ENCODE measurements at regions not wholly inside any gene's neighbourhood (a gene's known extent, or its start where the extent isn't known, plus 50 kb on each side); places are given as distances from the start of the nearest gene placed in this dataset.

DNA sequence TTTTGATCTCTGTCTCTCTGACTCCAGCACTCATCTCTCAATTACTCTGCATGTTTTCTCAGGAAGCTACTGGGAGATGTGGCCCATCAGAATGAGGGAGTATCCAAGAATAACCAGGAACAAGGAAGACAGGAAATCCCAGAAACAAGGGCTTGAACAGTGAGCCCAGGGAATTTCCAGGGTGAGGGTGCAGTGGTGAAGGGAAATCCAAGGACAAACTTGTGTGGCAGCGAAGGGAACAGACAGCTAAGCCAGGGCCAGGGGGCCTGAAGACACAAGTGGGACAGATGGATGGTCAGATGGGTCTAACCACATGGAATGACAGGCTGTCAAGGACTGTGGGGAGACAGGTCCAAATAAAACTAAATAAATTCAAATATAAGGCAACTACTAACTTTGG lies 121.8 kb upstream of the ERRFI1 start:
- peaks cover 0 to 9% of the 10 kb centered on the region in 2 donors for H3K4me1 ChIP-seq
- intact Hi-C loops (cut with DNase I) = no loop called here
- H3K9me3 ChIP-seq = no peaks in the 10 kb centered on the region
- H3K4me3 ChIP-seq (replicated peaks in 1 of 3) = no peak overlapping the region
- no peaks in the 10 kb centered on the region for H3K36me3 ChIP-seq
- WGBS, 2 donors = 79% methylated on average over 1 of the region's 1 CpG
- DNase-seq = no peak
- no peak overlapping the region for H3K27ac ChIP-seq
- no peaks in the 10 kb centered on the region for H3K27me3 ChIP-seq
- no peak for TF ChIP-seq POLR2A (IDR thresholded peaks at IDR 0.05)
- TF ChIP-seq, protein P1, sequence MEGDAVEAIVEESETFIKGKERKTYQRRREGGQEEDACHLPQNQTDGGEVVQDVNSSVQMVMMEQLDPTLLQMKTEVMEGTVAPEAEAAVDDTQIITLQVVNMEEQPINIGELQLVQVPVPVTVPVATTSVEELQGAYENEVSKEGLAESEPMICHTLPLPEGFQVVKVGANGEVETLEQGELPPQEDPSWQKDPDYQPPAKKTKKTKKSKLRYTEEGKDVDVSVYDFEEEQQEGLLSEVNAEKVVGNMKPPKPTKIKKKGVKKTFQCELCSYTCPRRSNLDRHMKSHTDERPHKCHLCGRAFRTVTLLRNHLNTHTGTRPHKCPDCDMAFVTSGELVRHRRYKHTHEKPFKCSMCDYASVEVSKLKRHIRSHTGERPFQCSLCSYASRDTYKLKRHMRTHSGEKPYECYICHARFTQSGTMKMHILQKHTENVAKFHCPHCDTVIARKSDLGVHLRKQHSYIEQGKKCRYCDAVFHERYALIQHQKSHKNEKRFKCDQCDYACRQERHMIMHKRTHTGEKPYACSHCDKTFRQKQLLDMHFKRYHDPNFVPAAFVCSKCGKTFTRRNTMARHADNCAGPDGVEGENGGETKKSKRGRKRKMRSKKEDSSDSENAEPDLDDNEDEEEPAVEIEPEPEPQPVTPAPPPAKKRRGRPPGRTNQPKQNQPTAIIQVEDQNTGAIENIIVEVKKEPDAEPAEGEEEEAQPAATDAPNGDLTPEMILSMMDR (IDR thresholded peaks at IDR 0.05) = no peak

DNA sequence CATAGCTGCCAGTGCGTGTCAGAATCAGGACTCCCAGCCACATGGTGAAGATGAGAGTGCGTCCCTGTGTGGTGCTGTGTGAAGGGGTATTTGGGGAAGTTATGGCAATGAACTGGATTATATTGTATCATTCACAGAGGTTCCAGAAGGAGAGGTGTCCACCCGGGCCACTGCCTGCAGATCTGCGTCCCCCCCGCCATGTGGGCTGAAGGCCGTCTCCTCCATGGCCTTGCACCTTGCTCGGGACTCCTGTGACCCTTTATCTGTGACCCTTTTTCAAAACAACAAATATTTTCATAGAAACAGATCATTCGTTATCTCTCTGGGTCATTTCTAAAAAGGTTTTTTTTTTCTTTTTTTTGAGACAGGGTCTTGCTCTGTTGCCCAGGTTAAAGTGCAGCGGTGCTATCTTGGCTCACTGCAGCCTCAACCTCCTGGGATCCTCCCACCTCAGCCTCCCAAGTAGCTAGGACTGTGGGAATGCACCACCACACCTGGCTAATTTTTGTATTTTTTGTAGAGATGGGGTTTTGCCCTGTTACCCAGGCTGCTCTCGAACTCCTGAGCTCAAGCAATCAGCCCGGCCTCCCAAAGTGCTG lies 120.2 kb upstream of the ERRFI1 start:
- intact Hi-C loops (cut with DNase I) = no loop called here
- TF ChIP-seq, protein P1 (IDR thresholded peaks at IDR 0.05) = no peak
- no peak for TF ChIP-seq POLR2A (IDR thresholded peaks at IDR 0.05)
- Histone ChIP-seq H3K36me3 (no peaks in the 10 kb centered on the region), H3K4me1 (peaks cover 0 to 11% of the 10 kb centered on the region in 2 donors), H3K9me3 (no peaks in the 10 kb centered on the region), H3K27me3 (no peaks in the 10 kb centered on the region), H3K4me3 (replicated peaks in 1 of 3) (no peak overlapping the region), H3K27ac (no peak overlapping the region)
- no peak for DNase-seq
- 96 to 98% methylated on average over 11 of the region's 11 CpGs for WGBS, 2 donors

DNA sequence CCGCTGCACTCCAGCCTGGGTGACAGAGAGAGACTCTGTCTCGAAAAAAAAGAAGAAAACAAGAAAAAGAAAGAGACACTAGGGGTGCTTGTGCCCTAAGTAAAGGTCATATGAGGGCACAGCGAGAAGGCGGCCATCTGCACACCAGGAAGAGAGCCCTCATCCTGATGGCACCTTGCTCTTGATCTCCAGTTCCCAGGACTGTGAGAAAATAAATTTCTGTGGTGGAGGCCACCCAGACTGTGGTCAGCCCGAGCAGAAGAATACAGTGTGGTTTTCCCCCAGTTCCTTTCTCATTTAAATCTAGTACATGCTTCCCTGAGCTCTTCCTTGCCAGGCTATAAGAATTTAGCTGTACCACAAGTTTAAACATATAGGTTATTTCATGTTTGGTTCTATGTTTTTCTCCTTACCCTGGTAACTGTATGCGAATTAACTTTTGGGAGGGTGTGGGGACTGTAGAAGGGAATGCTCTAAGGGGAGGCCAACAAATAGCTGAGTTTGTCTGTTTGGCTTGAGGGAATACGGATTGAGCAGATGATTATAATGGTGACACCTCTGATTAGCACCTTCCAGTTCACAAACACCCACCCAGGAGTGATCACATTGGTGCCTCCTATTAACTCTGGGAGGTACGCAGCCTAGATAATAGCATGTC lies 119.6 kb upstream of the ERRFI1 start:
- TF ChIP-seq POLR2A (IDR thresholded peaks at IDR 0.05) = no peak
- TF ChIP-seq, protein P1 (IDR thresholded peaks at IDR 0.05) = no peak
- Histone ChIP-seq H3K9me3 (no peaks in the 10 kb centered on the region), H3K27ac (no peak overlapping the region), H3K27me3 (no peaks in the 10 kb centered on the region), H3K36me3 (no peaks in the 10 kb centered on the region), H3K4me3 (replicated peaks in 1 of 3) (no peak overlapping the region), H3K4me1 (peaks cover 0 to 12% of the 10 kb centered on the region in 2 donors)
- intact Hi-C loops (cut with DNase I) = no loop called here
- no peak for DNase-seq
- 80 to 83% methylated on average over 8 of the region's 8 CpGs for WGBS, 2 donors

DNA sequence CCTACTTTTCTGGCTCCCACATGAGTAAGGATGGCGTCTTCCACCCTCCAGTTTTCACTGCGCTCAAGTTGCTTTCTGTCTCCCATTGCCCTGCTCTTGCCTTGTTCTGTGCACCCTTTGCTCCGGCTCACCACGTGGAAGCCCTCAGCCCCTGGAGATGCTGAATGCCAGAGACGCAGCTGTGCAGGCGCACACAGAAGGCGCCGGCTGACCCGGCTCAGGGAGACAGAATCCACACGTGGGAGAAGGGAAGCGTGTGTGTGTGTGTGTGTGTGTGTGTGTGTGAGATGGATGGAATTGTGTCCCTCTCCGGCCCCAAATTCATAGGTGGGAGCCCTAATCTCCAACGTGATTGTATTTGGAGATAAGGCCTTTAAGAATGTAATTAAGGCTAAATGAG lies 118.2 kb upstream of the ERRFI1 start:
- H3K27me3 ChIP-seq = no peaks in the 10 kb centered on the region
- H3K4me1 ChIP-seq = peaks cover 0 to 12% of the 10 kb centered on the region in 2 donors
- H3K27ac ChIP-seq = no peak overlapping the region
- no peaks in the 10 kb centered on the region for H3K36me3 ChIP-seq
- TF ChIP-seq, protein P1 (IDR thresholded peaks at IDR 0.05) = no peak
- no peak overlapping the region for H3K4me3 ChIP-seq (replicated peaks in 1 of 3)
- H3K9me3 ChIP-seq = no peaks in the 10 kb centered on the region
- intact Hi-C loops (cut with DNase I) = no loop called here
- DNase-seq = no peak
- WGBS, 2 donors = 88 to 89% methylated on average over 13 of the region's 13 CpGs

DNA sequence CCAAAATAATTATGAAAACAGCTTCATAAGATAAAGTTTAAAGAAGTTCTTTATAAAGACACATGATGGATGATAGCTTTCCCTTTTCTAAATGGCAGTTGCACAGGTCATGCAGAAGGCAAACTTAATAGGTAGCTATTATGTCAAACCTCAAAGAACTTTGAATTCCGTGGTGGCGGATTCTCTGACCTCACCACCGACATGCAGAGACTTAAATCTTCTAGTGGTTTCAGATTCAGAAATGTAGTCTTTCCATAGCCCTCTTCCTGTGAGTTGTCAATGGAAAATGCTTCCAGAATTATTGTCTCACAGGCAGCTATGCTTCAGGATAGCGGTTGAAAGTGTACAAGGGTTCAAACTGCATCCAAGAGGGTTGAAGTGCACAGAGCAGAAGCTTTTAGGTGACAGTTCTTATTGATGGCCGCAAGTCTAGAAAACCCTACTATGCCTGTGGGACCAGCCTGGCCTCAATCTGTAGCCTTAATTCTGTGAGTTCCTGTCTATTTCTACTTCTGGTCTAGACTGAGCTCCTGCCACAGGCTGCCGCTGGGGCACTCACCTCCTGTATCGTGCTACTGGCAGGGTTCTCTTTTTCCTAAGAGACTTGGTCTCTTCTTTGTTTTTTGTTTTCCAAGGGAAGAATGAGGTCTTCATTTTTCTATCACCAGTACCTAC lies 117.0 kb upstream of the ERRFI1 start:
- Histone ChIP-seq H3K27ac (no peak overlapping the region), H3K4me3 (replicated peaks in 1 of 3) (no peak overlapping the region), H3K9me3 (no peaks in the 10 kb centered on the region), H3K27me3 (no peaks in the 10 kb centered on the region), H3K36me3 (no peaks in the 10 kb centered on the region), H3K4me1 (peaks cover 0 to 15% of the 10 kb centered on the region in 2 donors)
- WGBS, 2 donors = 81 to 84% methylated on average over 7 of the region's 7 CpGs
- TF ChIP-seq POLR2A (IDR thresholded peaks at IDR 0.05) = no peak
- TF ChIP-seq, protein P1 (IDR thresholded peaks at IDR 0.05) = no peak
- DNase-seq = no peak
- intact Hi-C loops (cut with DNase I) = no loop called here
